Parathyroid adenoma (tissue), 2 donors: ENCODE measurements at regions not wholly inside any gene's neighbourhood (a gene's known extent, or its start where the extent isn't known, plus 50 kb on each side); places are given as distances from the start of the nearest gene placed in this dataset.

Experiments
- H2AFZ ChIP-seq: fragments of 300-600 bp; sonication (generic); one replicate; pipeline ENCODE4 v1.7.0; 2017; ENCODE audit warnings: antibody characterized with exemption, mild to moderate bottlenecking
- H3K27ac ChIP-seq: fragments of 300-600 bp; sonication (generic); one replicate; pipeline ENCODE4 v1.7.0; 2017
- H3K27me3 ChIP-seq: fragments of 300-600 bp; sonication (generic); one replicate; pipeline ENCODE4 v1.7.0; 2017; ENCODE audit warnings: low read length; ENCODE audit not compliant: control insufficient read depth, insufficient read depth
- H3K36me3 ChIP-seq: fragments of 300-600 bp; sonication (generic); one replicate; pipeline ENCODE4 v1.7.0; 2017; ENCODE audit warnings: low read length; ENCODE audit not compliant: control insufficient read depth, insufficient read depth
- H3K4me1 ChIP-seq: fragments of 300-600 bp; sonication (generic); one replicate; pipeline ENCODE4 v1.7.0; 2017; ENCODE audit warnings: control low read depth
- H3K4me2 ChIP-seq: fragments of 300-600 bp; sonication (generic); one replicate; pipeline ENCODE4 v1.7.0; 2017; ENCODE audit warnings: low read length
- H3K4me3 ChIP-seq: fragments of 300-600 bp; sonication (generic); one replicate; pipeline ENCODE4 v1.7.0; 2017; ENCODE audit warnings: low read depth, low read length
- H3K79me2 ChIP-seq: fragments of 300-600 bp; sonication (generic); one replicate; pipeline ENCODE4 v1.7.0; 2017; ENCODE audit warnings: control low read depth
- H3K9ac ChIP-seq: fragments of 300-600 bp; sonication (generic); one replicate; pipeline ENCODE4 v1.7.0; 2017; ENCODE audit warnings: mild to moderate bottlenecking
- H3K9me3 ChIP-seq: fragments of 300-600 bp; sonication (generic); one replicate; pipeline ENCODE4 v1.7.0; 2017; ENCODE audit warnings: low read length; ENCODE audit not compliant: control insufficient read depth
- CTCF ChIP-seq: fragments of 300-600 bp; sonication (generic); IDR thresholded peaks from one replicate; pipeline ENCODE4 v1.7.0; 2017; ENCODE audit warnings: antibody characterized with exemption, mild to moderate bottlenecking
- donor health status: primary hyperparathyroidism.

GRCh38 chr5:60362158-60362557 lies 337.8 kb downstream of the DEPDC1B start:
- Histone ChIP-seq H3K36me3 (no peaks in the 10 kb centered on the region), H3K4me1 (no peaks in the 10 kb centered on the region), H3K4me2 (no peak overlapping the region), H3K27ac (no peak overlapping the region), H3K9ac (no peak overlapping the region), H3K79me2 (no peaks in the 10 kb centered on the region), H3K4me3 (no peak overlapping the region), H2AFZ (no peak overlapping the region), H3K9me3 (no peaks in the 10 kb centered on the region), H3K27me3 (no peaks in the 10 kb centered on the region)
- TF ChIP-seq CTCF, result no peak

- no peak overlapping the region for H3K9ac ChIP-seq
- H3K4me3 ChIP-seq, result no peak overlapping the region
- no peaks in the 10 kb centered on the region for H3K27me3 ChIP-seq
- TF ChIP-seq CTCF, result no peak
- H3K4me1 ChIP-seq, result no peaks in the 10 kb centered on the region
- no peaks in the 10 kb centered on the region for H3K36me3 ChIP-seq
- no peak overlapping the region for H2AFZ ChIP-seq
- H3K9me3 ChIP-seq, result no peaks in the 10 kb centered on the region
- H3K27ac ChIP-seq, result no peak overlapping the region
- H3K79me2 ChIP-seq, result no peaks in the 10 kb centered on the region
- no peak overlapping the region for H3K4me2 ChIP-seq
These were observed 339.6 kb downstream of the DEPDC1B start for GRCh38 chr5:60360355-60360754.

GRCh38 chr5:60357302-60357701 lies 342.7 kb downstream of the DEPDC1B start:
- Histone ChIP-seq H3K9ac (no peak overlapping the region), H2AFZ (no peak overlapping the region), H3K9me3 (no peaks in the 10 kb centered on the region), H3K27me3 (no peaks in the 10 kb centered on the region), H3K79me2 (no peaks in the 10 kb centered on the region), H3K36me3 (no peaks in the 10 kb centered on the region), H3K4me2 (no peak overlapping the region), H3K4me1 (peaks cover 14% of the 10 kb centered on the region), H3K27ac (no peak overlapping the region), H3K4me3 (no peak overlapping the region)
- TF ChIP-seq CTCF, result no peak

- no peaks in the 10 kb centered on the region for H3K9me3 ChIP-seq
- no peak overlapping the region for H3K9ac ChIP-seq
- H3K27ac ChIP-seq, result no peak overlapping the region
- H3K27me3 ChIP-seq, result no peaks in the 10 kb centered on the region
- TF ChIP-seq CTCF, result no peak
- H3K4me1 ChIP-seq, result peaks cover 14% of the 10 kb centered on the region
- no peak overlapping the region for H3K4me2 ChIP-seq
- H3K79me2 ChIP-seq, result no peaks in the 10 kb centered on the region
- H3K4me3 ChIP-seq, result no peak overlapping the region
- H3K36me3 ChIP-seq, result no peaks in the 10 kb centered on the region
- H2AFZ ChIP-seq, result peak overlapping the region; percentile 19
These were observed 343.2 kb downstream of the DEPDC1B start for GRCh38 chr5:60356745-60357144.

GRCh38 chr5:60355181-60355580 lies 344.8 kb downstream of the DEPDC1B start:
- Histone ChIP-seq H3K4me1 (peaks cover 14% of the 10 kb centered on the region), H3K27me3 (no peaks in the 10 kb centered on the region), H3K36me3 (no peaks in the 10 kb centered on the region), H3K9me3 (no peaks in the 10 kb centered on the region), H3K79me2 (no peaks in the 10 kb centered on the region), H3K4me3 (no peak overlapping the region), H2AFZ (no peak overlapping the region), H3K9ac (no peak overlapping the region), H3K27ac (no peak overlapping the region), H3K4me2 (no peak overlapping the region)
- no peak for TF ChIP-seq CTCF
